Left colon (tissue), 2 donors: ENCODE measurements at regions not wholly inside any gene's neighbourhood (a gene's known extent, or its start where the extent isn't known, plus 50 kb on each side); places are given as distances from the start of the nearest gene placed in this dataset.
"Not testable (repeated sequence)": the region's sequence is repeated elsewhere in the genome, so short reads cannot be mapped to it uniquely, and the experiment has no call there.

Source experiments
- ATAC-seq: fragments of 200-7000 bp; cut with Tn5 transposase; one replicate; pipeline ENCODE4 v1.9.1; 2020; ENCODE audit warnings: mild to moderate bottlenecking, moderate library complexity
- DNase-seq, 2 donors: peaks; one replicate each; pipeline ENCODE4 v3.0.0-alpha.2; 2020
- intact Hi-C, 2 donors: fragments of 100-400 bp; cut with DNase I in 1 of 2; cut with micrococcal nuclease in 1 of 2; formaldehyde crosslinking; loops; one replicate each; pipeline versions ENCODE4 v1.11.2 to v1.14.0; 2022; cut with DNase I, micrococcal nuclease
- donor health status: DM: no; HTN: no; CAD: no.
- donor health status: DM: yes; HTN: yes; CAD: no.

- intact Hi-C loops, result no loop called here
- no peak for ATAC-seq
- DNase-seq, result no peak
Measured at GRCh38 chr11:45399166-45399565, 113.0 kb upstream of the SYT13 start.

- intact Hi-C loops, result no loop called here
- DNase-seq (no peak), ATAC-seq (no peak)
Measured at GRCh38 chr11:45398325-45398724, 112.2 kb upstream of the SYT13 start.

DNA sequence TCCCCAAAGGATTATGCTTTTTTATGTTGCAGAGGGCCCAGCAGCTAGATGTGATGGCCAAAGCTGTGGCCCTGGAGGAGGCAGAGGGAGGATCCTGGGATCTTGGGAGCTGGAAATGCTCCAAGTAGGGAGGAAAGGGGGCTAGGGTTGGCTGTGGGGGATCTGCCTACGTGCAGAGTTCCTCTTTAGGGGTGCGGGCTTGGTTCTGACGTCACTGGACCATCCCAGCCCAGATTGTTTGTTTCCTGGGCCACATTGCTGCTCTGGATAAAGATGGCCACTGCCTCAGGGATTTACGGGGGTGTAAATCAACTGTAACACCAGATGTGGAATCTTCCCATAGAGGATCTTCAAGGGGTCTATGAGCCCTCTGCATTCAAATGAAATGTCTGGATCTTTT, 110.3 kb upstream of the SYT13 start:
- intact Hi-C loops, result no loop called here
- DNase-seq (no peak), ATAC-seq (no peak)

- intact Hi-C loops, result no loop called here
- no peak for ATAC-seq
- DNase-seq, result no peak
Measured at GRCh38 chr11:45395947-45396346, 109.8 kb upstream of the SYT13 start.

DNA sequence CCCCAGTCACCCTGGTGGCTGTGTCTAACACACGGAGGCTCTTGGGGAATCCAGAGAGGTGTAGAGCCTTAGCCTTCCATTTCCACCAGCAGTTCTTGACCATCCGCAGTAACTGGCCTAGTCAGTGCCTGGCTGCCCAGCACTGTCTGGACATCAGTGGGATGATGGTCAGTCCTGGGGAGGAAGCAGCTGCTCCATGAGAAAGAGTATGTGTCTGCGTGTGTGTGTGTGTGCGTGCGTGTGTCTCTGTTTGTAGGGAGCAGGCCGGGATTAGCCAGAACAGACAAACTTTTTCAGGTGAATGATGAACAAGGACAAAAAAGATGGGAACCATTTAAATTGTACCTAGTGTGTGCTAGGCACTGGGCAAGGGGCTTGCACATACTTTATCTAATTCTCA, 109.3 kb upstream of the SYT13 start:
- ATAC-seq, result no peak
- no peak for DNase-seq
- intact Hi-C loops, result no loop called here

- no peak for ATAC-seq
- intact Hi-C loops, result no loop called here
- no peak for DNase-seq
Measured at GRCh38 chr11:45394294-45395085, 108.3 kb upstream of the SYT13 start.

- DNase-seq, result no peak
- no peak for ATAC-seq
- intact Hi-C loops, result no loop called here
Measured at GRCh38 chr11:45393826-45394225, 107.7 kb upstream of the SYT13 start.

DNA sequence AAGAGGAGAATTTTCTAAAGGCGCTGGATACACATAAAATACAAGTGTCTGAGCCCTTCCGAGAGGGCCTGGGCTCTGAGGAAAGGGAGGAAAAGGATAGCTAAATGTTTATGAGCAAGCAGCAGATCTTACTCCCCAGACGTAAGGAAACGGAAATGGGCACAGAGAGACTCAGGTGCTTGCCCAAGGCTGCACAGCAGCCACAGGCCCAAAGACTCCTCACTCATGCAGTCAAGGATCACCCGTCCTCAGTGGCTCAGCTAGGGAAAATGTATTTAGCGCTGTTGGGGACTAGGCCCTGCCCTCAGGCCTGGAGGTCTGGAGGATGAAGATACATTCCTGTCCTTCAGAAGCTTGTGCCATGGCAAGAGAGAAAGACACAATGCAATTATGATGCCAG, 107.2 kb upstream of the SYT13 start:
- intact Hi-C loops, result no loop called here
- no peak for DNase-seq
- no peak for ATAC-seq

DNA sequence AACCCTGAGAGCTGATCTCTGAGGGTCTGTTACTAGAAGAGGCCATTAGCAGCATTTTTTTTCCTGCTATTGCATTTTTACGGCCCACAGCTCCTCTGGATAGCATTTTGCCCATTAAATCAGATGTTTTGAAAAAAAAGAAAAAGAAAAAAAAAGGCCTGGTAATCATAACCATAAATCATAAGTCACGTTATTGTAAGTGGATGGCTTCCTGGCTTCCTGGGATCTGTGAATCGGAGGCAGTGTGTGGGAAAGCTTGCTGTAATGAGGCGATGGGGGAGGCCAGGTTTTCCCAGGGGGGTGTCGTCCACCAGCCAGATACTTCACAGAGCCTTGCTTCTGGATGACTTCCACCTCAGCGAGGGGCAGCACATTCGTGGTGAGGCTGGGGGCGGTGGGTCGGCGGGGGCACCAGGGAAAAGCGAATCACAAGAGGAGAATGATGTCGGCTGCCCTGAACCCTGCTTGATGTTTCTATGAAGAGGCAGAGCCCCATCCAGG, 106.5 kb upstream of the SYT13 start:
- no peak for ATAC-seq

GRCh38 chr11:45392154-45392553, 106.0 kb upstream of the SYT13 start:
- DNase-seq, result no peak
- ATAC-seq, result no peak
- intact Hi-C loops, result no loop called here

More for the DNA sequence above, 106.5 kb upstream of the SYT13 start:
- no peak for DNase-seq
- intact Hi-C loops, result no loop called here

DNA sequence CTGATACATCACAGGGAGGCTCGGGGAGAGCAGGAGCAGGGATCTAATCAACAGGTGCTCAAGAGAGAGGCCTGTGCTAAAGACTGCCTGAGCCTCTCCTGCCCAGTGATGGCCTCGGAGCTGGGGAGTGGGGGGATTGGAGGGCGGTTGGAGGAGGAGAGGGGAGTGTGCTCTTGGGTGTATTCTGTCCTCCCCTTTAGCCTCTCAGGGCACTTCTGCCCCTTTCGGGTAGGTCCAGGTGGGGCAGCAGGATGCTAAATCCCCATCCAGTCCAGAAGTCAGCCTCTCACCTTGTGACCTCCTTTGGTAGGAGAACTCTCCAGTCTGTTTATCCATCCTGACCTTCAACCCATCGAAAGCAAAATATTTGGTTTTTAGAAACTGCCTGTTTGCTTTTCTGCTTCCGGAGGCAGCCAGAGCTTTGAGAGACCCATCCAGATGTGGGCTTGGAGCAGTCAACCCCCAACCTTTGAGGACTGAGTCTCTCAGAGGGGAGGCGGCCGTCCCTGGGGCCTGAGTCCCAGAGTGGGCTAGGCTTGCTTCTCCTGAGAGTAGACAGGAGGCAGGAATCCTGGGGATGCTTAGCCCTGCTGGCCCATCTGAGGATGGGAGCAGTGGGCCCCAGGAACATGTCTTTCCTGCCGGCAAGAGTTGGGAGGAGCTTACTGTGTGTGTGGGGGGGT, 105.2 kb upstream of the SYT13 start:
- DNase-seq, result no peak
- intact Hi-C loops, result no loop called here
- no peak for ATAC-seq

DNA sequence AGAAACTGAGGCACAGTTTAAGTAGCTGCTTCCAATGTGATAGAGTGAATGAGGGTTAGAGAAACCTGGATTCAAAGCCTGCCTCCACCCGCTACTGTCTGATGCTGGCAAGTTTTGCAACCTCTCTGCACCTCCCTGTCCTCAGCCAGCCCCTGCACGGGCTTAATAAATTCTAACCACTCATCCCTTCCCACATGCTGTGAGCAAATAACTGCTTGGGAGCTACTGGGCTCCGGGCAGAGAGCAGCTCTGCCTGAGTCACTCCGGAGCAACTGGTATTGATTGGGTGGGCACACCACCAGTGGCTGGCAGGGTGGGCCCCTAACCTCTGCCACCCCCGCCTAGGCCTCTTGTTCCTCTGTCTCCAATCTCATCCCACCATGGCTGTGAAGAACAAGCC, 104.3 kb upstream of the SYT13 start:
- DNase-seq (no peak), ATAC-seq (no peak)
- intact Hi-C loops, result no loop called here

- ATAC-seq (no peak), DNase-seq (no peak)
- intact Hi-C loops, result no loop called here
Measured at GRCh38 chr11:45388472-45388871, 102.3 kb upstream of the SYT13 start.

DNA sequence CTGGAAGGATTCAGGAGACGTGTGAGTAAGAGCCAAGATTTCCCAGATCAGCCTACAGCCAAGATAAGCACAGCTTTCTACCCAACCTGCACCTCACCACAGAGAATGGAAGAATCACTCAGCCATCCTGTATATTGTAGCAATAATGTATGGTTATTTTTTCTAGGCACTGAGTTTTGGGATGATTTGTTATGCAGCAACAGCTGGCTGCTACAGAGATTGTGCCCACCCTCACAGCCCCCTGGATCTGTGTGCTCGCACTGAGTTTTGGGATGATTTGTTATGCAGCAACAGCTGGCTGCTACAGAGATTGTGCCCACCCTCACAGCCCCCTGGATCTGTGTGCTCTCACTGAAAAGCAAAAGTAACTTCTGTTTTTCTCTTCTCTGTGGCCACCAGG, 101.7 kb upstream of the SYT13 start:
- intact Hi-C loops, ATAC-seq: not testable (repeated sequence)

DNA sequence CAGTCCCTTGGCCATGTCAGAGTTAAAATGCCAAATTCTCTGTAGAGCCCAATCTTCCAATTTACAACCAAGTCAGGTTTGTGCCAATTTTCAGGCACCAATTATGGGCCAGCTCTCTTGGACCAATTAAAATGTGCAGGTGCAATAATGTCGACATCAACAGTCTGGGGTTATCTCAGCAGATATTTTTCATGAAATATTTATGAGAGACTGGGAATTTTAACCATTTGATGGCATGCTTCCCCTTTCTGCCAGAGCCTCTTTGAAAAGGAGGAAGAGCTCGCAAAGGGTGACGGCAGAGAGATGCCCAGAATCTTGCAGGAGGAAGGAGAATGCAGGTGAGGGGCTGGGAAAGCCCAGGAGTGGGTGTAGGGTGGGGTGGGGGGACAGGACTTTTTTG, 100.8 kb upstream of the SYT13 start:
- intact Hi-C loops, result no loop called here
- ATAC-seq, result no peak
- no peak for DNase-seq

More for the DNA sequence above, 101.7 kb upstream of the SYT13 start:
- DNase-seq, result not testable (repeated sequence)

DNA sequence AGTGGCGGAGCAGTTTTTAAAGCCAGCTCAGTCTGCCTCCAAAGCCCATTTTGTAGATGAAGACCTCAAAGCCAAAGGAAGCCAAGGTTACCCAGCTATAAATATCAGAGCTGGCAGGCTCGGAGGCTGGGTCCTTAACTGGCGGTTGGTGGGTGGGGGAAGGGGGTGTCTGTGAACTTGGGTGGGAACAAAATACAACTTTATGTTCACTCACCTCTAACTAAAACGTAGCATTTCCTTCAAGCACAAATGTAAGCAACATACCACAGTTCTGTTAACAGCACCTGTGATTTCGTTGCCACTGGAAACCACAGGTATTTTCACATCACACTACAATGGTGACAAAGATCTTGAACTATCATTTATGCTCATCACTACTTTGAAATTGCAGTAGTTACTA, 99.7 kb upstream of the SYT13 start:
- no peak for DNase-seq
- no peak for ATAC-seq
- intact Hi-C loops, result no loop called here

DNA sequence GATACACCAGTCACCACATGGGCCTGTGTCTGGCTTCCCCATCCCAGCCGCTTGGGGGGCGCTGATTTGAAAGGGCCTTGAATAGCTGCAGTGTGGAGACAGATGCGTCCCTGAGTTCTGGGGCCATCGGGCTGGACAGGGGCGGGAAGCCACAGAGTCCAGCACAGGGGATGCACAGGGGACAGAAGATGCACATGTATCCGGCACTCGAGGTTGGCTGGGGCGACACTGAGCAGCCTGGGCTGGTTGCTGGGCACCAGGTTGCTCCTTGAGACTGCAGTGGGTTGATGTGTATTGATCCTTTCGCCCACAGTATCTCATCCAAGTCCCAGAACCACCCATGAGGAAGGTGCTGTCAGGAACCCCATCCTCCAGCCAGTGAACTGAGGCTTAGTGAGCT, 99.3 kb upstream of the SYT13 start:
- ATAC-seq (no peak), DNase-seq (no peak)
- intact Hi-C loops, result no loop called here

DNA sequence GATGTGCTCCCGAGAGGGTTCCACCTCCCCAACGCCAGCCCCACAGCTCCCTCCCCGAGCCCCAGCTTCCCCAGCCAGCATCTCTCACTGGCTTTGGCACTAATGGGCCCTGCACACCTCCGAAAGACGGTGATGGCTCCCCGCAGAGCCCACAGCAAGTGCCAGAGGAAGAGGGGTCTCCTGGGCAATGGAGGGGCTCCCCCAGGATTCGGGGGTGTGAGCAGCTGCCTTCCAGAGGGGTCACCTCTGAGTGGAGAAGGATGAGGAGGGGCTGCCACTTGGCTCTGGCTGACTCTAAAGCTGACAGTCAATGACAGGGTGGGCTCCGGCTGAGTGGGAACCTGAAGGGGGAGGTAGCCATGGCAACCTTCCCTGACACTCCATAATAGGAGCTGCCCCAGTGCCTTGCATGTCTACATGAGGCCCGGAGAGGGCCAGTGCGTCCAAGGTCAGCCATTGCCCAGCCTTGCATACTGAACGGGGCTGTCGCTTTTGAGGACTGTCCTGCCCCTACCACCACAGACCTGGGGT, 98.6 kb upstream of the SYT13 start:
- intact Hi-C loops, result no loop called here
- no peak for ATAC-seq
- no peak for DNase-seq

DNA sequence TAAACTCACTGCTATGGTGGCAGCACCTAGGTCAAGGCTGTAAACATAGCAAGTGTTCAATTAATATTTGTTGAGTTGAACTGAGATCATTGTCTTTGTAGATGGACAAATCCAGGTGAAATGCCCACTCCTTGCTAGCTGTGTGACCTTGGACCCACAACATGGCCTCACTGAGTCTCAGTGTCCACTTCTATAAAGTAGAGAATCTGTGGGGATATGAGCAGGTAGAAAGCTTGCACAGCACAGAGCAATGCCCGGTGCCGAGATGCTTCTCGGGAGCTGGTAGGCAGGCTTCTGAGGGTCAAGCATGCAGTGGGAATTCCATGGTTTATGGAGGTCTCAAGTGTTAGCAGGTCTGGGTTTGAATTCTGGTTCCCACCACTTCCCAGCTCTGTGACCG, 97.9 kb upstream of the SYT13 start:
- no peak for DNase-seq
- intact Hi-C loops, result no loop called here
- ATAC-seq, result no peak

DNA sequence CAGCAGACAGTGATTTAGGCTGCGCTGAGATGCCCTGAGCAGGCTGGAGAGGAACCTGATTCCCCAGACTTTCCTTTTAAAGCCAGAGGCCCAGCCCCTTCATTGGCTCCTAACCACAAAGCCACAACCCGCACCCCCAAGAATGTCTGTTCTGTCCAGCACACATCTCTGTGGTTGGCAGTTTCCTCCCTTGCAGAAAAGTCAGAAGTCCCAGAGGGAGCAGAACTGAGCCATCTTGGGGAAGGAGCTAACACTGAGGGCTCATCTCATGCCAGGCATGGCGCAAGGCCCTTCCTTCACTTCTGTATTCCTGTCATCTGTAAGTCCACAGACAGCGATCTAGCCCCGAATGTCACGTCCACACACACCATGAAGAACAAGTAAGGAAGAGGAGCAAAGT, 97.1 kb upstream of the SYT13 start:
- ATAC-seq, result no peak
- intact Hi-C loops, result no loop called here
- no peak for DNase-seq
